Body of pancreas (tissue), 4 donors: ENCODE measurements at regions not wholly inside any gene's neighbourhood (a gene's known extent, or its start where the extent isn't known, plus 50 kb on each side); places are given as distances from the start of the nearest gene placed in this dataset.

Experiments
- POLR2A ChIP-seq, 3 donors: fragments of 450-650 bp; IDR thresholded peaks; one replicate each; pipeline ENCODE4 v1.6.1; 2016; ENCODE audit warnings: antibody characterized with exemption in 3 of 3, mild to moderate bottlenecking in 2 of 3
- TF ChIP-seq, protein P1 (sequence below), 7 experiments: fragments of 450-650 bp in 4 of 7; fragments of 200-600 bp in 3 of 7; sonication (generic) in 3 of 7; IDR thresholded peaks; one replicate each; pipeline ENCODE4 v1.5.1; 2016 to 2019; ENCODE audit warnings: antibody characterized with exemption in 7 of 7

DNA sequence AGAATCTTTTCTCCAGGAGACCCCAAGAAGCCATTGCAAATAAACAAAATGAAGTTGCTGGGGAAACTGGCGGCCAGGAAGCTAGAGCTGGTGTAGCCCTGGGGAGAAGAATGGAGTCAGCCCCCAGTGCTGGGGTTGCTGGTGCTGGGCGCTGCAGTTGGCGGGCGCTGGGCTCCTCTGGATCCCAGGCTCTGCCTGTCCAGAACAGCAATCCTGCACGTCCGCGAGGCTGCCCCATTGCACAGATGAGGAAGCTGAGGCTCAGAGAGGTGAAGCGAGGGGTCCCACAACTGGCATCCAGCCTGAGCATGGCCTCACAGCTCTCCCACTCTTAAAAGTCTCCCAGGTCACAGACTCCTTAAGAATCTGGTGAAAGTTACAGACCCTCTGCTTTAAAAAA lies 161.1 kb downstream of the OR4M2 start:
- TF ChIP-seq, protein P1, sequence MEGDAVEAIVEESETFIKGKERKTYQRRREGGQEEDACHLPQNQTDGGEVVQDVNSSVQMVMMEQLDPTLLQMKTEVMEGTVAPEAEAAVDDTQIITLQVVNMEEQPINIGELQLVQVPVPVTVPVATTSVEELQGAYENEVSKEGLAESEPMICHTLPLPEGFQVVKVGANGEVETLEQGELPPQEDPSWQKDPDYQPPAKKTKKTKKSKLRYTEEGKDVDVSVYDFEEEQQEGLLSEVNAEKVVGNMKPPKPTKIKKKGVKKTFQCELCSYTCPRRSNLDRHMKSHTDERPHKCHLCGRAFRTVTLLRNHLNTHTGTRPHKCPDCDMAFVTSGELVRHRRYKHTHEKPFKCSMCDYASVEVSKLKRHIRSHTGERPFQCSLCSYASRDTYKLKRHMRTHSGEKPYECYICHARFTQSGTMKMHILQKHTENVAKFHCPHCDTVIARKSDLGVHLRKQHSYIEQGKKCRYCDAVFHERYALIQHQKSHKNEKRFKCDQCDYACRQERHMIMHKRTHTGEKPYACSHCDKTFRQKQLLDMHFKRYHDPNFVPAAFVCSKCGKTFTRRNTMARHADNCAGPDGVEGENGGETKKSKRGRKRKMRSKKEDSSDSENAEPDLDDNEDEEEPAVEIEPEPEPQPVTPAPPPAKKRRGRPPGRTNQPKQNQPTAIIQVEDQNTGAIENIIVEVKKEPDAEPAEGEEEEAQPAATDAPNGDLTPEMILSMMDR (IDR thresholded peaks at IDR 0.05): no peak
- no peak for TF ChIP-seq POLR2A (IDR thresholded peaks at IDR 0.05)
